ENCODE measurements at regions not wholly inside any gene's neighbourhood (a gene's known extent, or its start where the extent isn't known, plus 50 kb on each side); places are given as distances from the start of the nearest gene placed in this dataset.
A peak's percentile ranks its signal among the peaks of the same experiment; 100 is the strongest.

DNA sequence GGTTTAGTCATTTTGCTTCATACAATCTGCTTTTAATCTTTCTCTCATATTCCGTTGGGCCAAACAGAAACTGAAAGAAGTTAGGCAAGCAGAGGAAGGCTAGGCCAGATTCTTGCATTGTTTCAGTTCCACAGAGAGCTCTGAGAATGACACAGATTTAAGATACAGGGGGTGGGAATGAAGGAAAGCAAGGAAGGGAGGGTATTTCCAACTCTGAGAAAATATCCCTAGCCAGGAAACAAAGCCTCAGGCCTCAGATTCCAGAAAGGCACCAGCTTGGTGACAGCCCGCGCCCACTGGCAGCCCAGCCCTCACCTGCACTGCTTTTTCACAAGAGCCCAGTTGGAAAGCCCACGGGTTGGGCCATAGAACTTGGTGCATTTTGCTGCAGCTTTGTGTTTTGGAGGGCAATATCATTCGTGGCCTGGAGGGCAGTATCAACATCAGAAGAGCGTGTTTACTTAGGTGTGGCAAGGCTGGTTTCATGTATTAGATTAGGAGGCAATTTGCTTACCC, 63.5 kb downstream of the ENC1 start:
- peak; percentile 71 for DNase-seq (ENCODE audit: extremely low spot score)
- TF ChIP-seq CTCF (IDR thresholded peaks at IDR 0.05; ENCODE audit: control extremely low read depth, extremely low read depth, low read depth, missing control alignments): no peak
- ChIA-PET POLR2A (no interaction called here), CTCF (interaction anchor here (0.8 kb wide), 1 partner anchor 10 kb away, joined by 3 read pairs; no protein-coding TSS in a partner anchor)

DNA sequence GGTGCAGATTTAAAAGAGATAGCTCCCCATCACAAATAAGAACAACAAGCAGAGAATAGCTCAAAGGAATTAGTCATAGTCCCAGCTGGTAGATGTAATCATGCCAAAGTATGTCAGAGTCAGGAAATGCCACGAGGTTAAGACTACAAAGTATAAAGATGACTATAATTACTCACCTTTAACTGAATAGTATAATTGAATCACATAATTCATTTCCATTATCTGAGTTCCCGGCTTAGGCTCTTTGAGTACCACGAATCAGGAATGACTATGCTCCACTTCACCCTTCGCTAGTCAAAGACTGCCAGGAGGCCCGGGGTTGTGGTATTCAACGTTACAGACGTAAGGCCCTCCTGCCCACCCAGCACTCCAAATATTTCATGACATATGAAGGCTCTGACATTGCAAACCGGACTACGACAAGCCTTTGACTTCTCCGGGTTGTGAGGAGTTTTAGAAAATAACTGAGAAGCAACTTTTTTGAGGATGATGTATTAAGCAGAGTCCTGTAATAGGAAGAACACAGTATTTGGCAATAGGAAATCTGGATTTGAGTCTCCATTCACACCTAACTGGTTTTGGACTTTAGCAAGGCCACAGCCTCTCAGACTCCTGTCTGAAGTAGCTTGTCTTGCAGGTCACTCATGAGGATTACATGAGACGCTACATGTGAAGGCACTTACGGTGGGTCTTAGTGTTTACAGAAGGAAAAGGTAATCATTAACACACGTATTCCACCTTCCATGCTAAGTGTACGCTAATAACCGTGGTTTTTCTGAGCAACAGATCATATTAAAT, 64.6 kb downstream of the ENC1 start:
- no peak for DNase-seq (ENCODE audit: extremely low spot score)
- no peak for TF ChIP-seq CTCF (IDR thresholded peaks at IDR 0.05; ENCODE audit: control extremely low read depth, extremely low read depth, low read depth, missing control alignments)
- POLR2A ChIA-PET: no interaction called here
- CTCF ChIA-PET: no interaction called here

DNA sequence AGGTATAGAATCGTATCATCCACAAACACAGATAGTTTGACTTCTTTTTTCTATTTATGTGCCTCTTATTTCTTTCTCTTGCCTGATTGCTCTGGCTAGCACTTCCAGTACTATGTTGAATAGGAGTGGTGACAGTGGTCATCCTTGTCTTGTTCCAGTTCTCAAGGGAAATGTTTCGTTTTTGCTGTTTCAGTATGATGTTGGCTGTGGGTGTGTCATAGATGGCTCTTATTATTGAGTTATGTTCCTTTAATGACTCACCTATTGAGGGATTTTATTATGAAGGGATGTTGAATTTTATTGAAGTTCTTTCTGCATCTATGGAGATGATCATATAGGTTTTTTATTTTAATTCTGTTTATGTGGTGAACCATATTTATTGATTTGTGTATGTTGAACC, 70.3 kb downstream of the ENC1 start:
- DNase-seq (ENCODE audit: extremely low spot score): no peak
- ChIA-PET CTCF (no interaction called here), POLR2A (no interaction called here)
- no peak for TF ChIP-seq CTCF (IDR thresholded peaks at IDR 0.05; ENCODE audit: control extremely low read depth, extremely low read depth, low read depth, missing control alignments)

GRCh38 chr5:74567411-74567995, 73.0 kb downstream of the ENC1 start:
- ChIA-PET POLR2A (no interaction called here), CTCF (interaction anchor here (1.0 to 1.7 kb wide), 4 partner anchors 10 to 137 kb away, joined by 3 read pairs; no protein-coding TSS in a partner anchor)
- no peak for TF ChIP-seq CTCF (IDR thresholded peaks at IDR 0.05; ENCODE audit: control extremely low read depth, extremely low read depth, low read depth, missing control alignments)
- DNase-seq (ENCODE audit: extremely low spot score): no peak

- TF ChIP-seq CTCF (IDR thresholded peaks at IDR 0.05; ENCODE audit: control extremely low read depth, extremely low read depth, low read depth, missing control alignments): no peak
- CTCF ChIA-PET: interaction anchor here (0.6 to 1.2 kb wide), 2 partner anchors 9 to 1133 kb away, joined by 3 read pairs; no protein-coding TSS in a partner anchor
- DNase-seq (ENCODE audit: extremely low spot score): no peak
- POLR2A ChIA-PET: no interaction called here
These were observed 78.4 kb downstream of the ENC1 start for GRCh38 chr5:74562122-74562521.

DNA sequence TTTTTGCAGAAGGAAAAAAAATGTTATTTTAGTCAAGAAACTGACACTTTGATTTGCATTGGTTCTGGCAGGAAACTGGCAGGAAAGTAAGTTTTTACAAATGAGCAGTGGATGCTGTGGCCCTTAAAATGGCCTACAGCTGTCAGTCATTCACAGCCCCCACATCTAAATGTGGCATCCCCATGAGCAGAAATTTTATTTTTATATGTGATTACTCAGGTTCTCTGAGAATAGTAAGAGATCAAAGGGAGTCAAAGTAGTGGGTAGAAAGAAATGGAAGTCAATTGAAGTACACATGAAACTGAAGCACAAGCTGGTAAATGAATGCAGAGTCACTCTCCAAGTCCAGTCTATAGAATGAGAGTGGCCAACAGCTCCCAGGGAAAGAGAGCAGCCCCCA, 80.3 kb downstream of the ENC1 start:
- no peak for DNase-seq (ENCODE audit: extremely low spot score)
- ChIA-PET POLR2A (no interaction called here), CTCF (no interaction called here)
- TF ChIP-seq CTCF (IDR thresholded peaks at IDR 0.05; ENCODE audit: control extremely low read depth, extremely low read depth, low read depth, missing control alignments): no peak

Measured in GM10248 (cell line).